ENCODE measurements at regions not wholly inside any gene's neighbourhood (a gene's known extent, or its start where the extent isn't known, plus 50 kb on each side); places are given as distances from the start of the nearest gene placed in this dataset.

DNA sequence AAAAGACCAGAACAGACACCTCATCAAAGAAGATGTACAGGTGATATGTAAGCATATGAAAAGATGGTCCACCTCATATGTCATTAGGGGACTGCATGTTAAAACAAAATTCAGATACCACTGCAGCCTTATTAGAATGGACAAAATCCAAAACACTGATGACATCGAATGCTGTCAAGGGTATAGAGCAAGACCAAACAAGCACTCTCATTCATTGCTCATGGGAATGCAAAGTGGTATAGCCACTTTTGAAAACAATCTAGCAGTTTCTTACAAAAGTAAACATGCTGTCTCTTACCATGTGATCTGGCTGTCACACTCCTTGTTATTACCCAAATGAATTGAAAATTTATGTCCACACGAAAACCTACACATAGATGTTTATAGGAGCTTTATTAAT is 426.6 kb upstream of the ESRRG start:
- ATAC-seq, result no peak
- TF ChIP-seq TCF4 (CRISPR knock-in tag; IDR thresholded peaks at IDR 0.05; ENCODE audit: borderline replicate concordance) (no peak), OSR1 (CRISPR knock-in tag; IDR thresholded peaks at IDR 0.05) (no peak), ZNF565 (CRISPR knock-in tag; conservative IDR thresholded peaks at IDR 0.05; ENCODE audit: low read depth) (no peak), SNAI2 (CRISPR knock-in tag; IDR thresholded peaks at IDR 0.05) (no peak), ZNF70 (CRISPR knock-in tag; IDR thresholded peaks at IDR 0.05) (no peak), PPARA (CRISPR knock-in tag; IDR thresholded peaks at IDR 0.05; ENCODE audit: borderline replicate concordance) (no peak), ZC3H10 (CRISPR knock-in tag; IDR thresholded peaks at IDR 0.05) (no peak), ZFP30 (CRISPR knock-in tag; IDR thresholded peaks at IDR 0.05) (no peak), ARNTL (CRISPR knock-in tag; IDR thresholded peaks at IDR 0.05; ENCODE audit: borderline replicate concordance, low read depth) (no peak), RARB (CRISPR knock-in tag; IDR thresholded peaks at IDR 0.05) (no peak), CSDC2 (CRISPR knock-in tag; IDR thresholded peaks at IDR 0.05) (no peak), ESRRG (CRISPR knock-in tag; IDR thresholded peaks at IDR 0.05) (no peak), GLIS3 (CRISPR knock-in tag; IDR thresholded peaks at IDR 0.05) (no peak), ZFP3 (CRISPR knock-in tag; IDR thresholded peaks at IDR 0.05) (no peak), ZNF8 (CRISPR knock-in tag; IDR thresholded peaks at IDR 0.05) (no peak), TOX (CRISPR knock-in tag; IDR thresholded peaks at IDR 0.05; ENCODE audit: borderline replicate concordance) (no peak)
- TF ChIP-seq, protein P1, sequence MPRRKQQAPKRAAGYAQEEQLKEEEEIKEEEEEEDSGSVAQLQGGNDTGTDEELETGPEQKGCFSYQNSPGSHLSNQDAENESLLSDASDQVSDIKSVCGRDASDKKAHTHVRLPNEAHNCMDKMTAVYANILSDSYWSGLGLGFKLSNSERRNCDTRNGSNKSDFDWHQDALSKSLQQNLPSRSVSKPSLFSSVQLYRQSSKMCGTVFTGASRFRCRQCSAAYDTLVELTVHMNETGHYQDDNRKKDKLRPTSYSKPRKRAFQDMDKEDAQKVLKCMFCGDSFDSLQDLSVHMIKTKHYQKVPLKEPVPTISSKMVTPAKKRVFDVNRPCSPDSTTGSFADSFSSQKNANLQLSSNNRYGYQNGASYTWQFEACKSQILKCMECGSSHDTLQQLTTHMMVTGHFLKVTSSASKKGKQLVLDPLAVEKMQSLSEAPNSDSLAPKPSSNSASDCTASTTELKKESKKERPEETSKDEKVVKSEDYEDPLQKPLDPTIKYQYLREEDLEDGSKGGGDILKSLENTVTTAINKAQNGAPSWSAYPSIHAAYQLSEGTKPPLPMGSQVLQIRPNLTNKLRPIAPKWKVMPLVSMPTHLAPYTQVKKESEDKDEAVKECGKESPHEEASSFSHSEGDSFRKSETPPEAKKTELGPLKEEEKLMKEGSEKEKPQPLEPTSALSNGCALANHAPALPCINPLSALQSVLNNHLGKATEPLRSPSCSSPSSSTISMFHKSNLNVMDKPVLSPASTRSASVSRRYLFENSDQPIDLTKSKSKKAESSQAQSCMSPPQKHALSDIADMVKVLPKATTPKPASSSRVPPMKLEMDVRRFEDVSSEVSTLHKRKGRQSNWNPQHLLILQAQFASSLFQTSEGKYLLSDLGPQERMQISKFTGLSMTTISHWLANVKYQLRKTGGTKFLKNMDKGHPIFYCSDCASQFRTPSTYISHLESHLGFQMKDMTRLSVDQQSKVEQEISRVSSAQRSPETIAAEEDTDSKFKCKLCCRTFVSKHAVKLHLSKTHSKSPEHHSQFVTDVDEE (CRISPR knock-in tag; IDR thresholded peaks at IDR 0.05), result no peak
- TF ChIP-seq, protein P2, sequence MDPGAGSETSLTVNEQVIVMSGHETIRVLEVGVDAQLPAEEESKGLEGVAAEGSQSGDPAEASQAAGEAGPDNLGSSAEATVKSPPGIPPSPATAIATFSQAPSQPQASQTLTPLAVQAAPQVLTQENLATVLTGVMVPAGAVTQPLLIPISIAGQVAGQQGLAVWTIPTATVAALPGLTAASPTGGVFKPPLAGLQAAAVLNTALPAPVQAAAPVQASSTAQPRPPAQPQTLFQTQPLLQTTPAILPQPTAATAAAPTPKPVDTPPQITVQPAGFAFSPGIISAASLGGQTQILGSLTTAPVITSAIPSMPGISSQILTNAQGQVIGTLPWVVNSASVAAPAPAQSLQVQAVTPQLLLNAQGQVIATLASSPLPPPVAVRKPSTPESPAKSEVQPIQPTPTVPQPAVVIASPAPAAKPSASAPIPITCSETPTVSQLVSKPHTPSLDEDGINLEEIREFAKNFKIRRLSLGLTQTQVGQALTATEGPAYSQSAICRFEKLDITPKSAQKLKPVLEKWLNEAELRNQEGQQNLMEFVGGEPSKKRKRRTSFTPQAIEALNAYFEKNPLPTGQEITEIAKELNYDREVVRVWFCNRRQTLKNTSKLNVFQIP (CRISPR knock-in tag; IDR thresholded peaks at IDR 0.05; ENCODE audit: borderline replicate concordance, low read depth), result no peak
- TF ChIP-seq, protein P3, sequence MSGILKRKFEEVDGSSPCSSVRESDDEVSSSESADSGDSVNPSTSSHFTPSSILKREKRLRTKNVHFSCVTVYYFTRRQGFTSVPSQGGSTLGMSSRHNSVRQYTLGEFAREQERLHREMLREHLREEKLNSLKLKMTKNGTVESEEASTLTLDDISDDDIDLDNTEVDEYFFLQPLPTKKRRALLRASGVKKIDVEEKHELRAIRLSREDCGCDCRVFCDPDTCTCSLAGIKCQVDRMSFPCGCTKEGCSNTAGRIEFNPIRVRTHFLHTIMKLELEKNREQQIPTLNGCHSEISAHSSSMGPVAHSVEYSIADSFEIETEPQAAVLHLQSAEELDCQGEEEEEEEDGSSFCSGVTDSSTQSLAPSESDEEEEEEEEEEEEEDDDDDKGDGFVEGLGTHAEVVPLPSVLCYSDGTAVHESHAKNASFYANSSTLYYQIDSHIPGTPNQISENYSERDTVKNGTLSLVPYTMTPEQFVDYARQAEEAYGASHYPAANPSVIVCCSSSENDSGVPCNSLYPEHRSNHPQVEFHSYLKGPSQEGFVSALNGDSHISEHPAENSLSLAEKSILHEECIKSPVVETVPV (CRISPR knock-in tag; IDR thresholded peaks at IDR 0.05), result no peak
- TF ChIP-seq, protein P4, sequence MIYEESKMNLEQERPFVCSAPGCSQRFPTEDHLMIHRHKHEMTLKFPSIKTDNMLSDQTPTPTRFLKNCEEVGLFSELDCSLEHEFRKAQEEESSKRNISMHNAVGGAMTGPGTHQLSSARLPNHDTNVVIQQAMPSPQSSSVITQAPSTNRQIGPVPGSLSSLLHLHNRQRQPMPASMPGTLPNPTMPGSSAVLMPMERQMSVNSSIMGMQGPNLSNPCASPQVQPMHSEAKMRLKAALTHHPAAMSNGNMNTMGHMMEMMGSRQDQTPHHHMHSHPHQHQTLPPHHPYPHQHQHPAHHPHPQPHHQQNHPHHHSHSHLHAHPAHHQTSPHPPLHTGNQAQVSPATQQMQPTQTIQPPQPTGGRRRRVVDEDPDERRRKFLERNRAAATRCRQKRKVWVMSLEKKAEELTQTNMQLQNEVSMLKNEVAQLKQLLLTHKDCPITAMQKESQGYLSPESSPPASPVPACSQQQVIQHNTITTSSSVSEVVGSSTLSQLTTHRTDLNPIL (CRISPR knock-in tag; IDR thresholded peaks at IDR 0.05; ENCODE audit: low read depth), result no peak

DNA sequence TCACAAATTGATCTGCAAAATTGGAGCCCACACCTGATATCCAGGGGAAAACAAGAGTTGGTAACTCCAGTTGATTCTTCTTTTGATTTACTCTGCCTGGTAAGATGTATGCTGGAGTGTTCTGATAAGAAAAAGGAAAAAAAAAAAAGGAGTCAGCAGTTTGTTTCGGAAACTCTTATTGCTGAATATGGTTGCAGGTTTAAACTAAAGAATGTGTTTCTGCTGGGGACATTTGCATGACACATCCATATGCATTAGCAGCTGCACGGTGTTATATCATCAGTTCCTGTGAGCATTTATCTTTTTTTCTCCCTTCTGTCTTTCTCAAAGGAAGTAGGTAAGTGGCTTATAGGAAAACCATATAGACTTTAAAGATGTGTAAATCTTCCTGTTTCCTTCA is 418.5 kb upstream of the ESRRG start:
- TF ChIP-seq, protein P3 (CRISPR knock-in tag; IDR thresholded peaks at IDR 0.05), result no peak
- TF ChIP-seq ZFP30 (CRISPR knock-in tag; IDR thresholded peaks at IDR 0.05), result no peak
- no peak for TF ChIP-seq ISL1 (CRISPR knock-in tag; IDR thresholded peaks at IDR 0.05)
- TF ChIP-seq, protein P5, sequence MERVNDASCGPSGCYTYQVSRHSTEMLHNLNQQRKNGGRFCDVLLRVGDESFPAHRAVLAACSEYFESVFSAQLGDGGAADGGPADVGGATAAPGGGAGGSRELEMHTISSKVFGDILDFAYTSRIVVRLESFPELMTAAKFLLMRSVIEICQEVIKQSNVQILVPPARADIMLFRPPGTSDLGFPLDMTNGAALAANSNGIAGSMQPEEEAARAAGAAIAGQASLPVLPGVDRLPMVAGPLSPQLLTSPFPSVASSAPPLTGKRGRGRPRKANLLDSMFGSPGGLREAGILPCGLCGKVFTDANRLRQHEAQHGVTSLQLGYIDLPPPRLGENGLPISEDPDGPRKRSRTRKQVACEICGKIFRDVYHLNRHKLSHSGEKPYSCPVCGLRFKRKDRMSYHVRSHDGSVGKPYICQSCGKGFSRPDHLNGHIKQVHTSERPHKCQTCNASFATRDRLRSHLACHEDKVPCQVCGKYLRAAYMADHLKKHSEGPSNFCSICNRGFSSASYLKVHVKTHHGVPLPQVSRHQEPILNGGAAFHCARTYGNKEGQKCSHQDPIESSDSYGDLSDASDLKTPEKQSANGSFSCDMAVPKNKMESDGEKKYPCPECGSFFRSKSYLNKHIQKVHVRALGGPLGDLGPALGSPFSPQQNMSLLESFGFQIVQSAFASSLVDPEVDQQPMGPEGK (CRISPR knock-in tag; IDR thresholded peaks at IDR 0.05; ENCODE audit: borderline replicate concordance), result no peak
- TF ChIP-seq CSDC2 (CRISPR knock-in tag; IDR thresholded peaks at IDR 0.05), result no peak
- no peak for TF ChIP-seq ZC3H10 (CRISPR knock-in tag; IDR thresholded peaks at IDR 0.05)
- TF ChIP-seq, protein P4 (CRISPR knock-in tag; IDR thresholded peaks at IDR 0.05; ENCODE audit: low read depth), result no peak
- no peak for TF ChIP-seq BACH2 (CRISPR knock-in tag; IDR thresholded peaks at IDR 0.05; ENCODE audit: borderline replicate concordance)
- no peak for TF ChIP-seq TOX (CRISPR knock-in tag; IDR thresholded peaks at IDR 0.05; ENCODE audit: borderline replicate concordance)
- no peak for TF ChIP-seq ZFP3 (CRISPR knock-in tag; IDR thresholded peaks at IDR 0.05)
- no peak for TF ChIP-seq ARNTL (CRISPR knock-in tag; IDR thresholded peaks at IDR 0.05; ENCODE audit: borderline replicate concordance, low read depth)
- no peak for TF ChIP-seq SNAI2 (CRISPR knock-in tag; IDR thresholded peaks at IDR 0.05)
- no peak for TF ChIP-seq ZNF8 (CRISPR knock-in tag; IDR thresholded peaks at IDR 0.05)
- no peak for TF ChIP-seq RARB (CRISPR knock-in tag; IDR thresholded peaks at IDR 0.05)
- TF ChIP-seq PPARA (CRISPR knock-in tag; IDR thresholded peaks at IDR 0.05; ENCODE audit: borderline replicate concordance), result no peak
- TF ChIP-seq OSR1 (CRISPR knock-in tag; IDR thresholded peaks at IDR 0.05), result no peak

More for the DNA sequence above, 418.5 kb upstream of the ESRRG start:
- no peak for ATAC-seq

Measured in SK-N-SH treated with all-trans-retinoic acid at 6 μM for 48 hours (cell line).